MM.1S (cell line): ENCODE measurements at regions not wholly inside any gene's neighbourhood (a gene's known extent, or its start where the extent isn't known, plus 50 kb on each side); places are given as distances from the start of the nearest gene placed in this dataset.

Experiments used
- DNase-seq: peaks from one replicate; pipeline ENCODE4 v3.0.0-alpha.2; 2015
- H2AFZ ChIP-seq: fragments of 300-600 bp; sonication (generic); 2 replicates; pipeline ENCODE4 v1.6.0; 2016; ENCODE audit warnings: antibody characterized with exemption, low read length
- H3F3A ChIP-seq: fragments of 300-600 bp; sonication (generic); 2 replicates; pipeline ENCODE4 v1.6.1; 2016; ENCODE audit warnings: mild to moderate bottlenecking, antibody characterized with exemption, low read length, moderate library complexity, mixed read lengths; ENCODE audit not compliant: insufficient read depth
- H3K27ac ChIP-seq: fragments of 300-600 bp; sonication (generic); 2 replicates; pipeline ENCODE4 v1.5.1; 2016; ENCODE audit warnings: mild to moderate bottlenecking, low read length
- H3K27me3 ChIP-seq: fragments of 300-600 bp; sonication (generic); replicated peaks from 2 replicates; pipeline ENCODE4 v1.6.0; 2016; ENCODE audit warnings: low read length; ENCODE audit not compliant: insufficient read depth
- H3K36me3 ChIP-seq: fragments of 300-600 bp; sonication (generic); replicated peaks from 2 replicates; pipeline ENCODE4 v1.6.1; 2016; ENCODE audit warnings: mild to moderate bottlenecking, low read length, mixed read lengths; ENCODE audit not compliant: insufficient read depth
- H3K4me1 ChIP-seq: fragments of 300-600 bp; sonication (generic); 2 replicates; pipeline ENCODE4 v1.6.1; 2016; ENCODE audit warnings: low read length, mixed read lengths
- H3K4me2 ChIP-seq: fragments of 300-600 bp; sonication (generic); 2 replicates; pipeline ENCODE4 v1.6.0; 2016; ENCODE audit warnings: low read depth, low read length
- H3K4me3 ChIP-seq: fragments of 300-600 bp; sonication (generic); 2 replicates; pipeline ENCODE4 v1.5.1; 2016; ENCODE audit warnings: low read length, mixed read lengths
- H3K79me2 ChIP-seq: fragments of 300-600 bp; sonication (generic); 2 replicates; pipeline ENCODE4 v1.6.1; 2016; ENCODE audit warnings: mixed run types, low read length, mixed read lengths
- H3K9ac ChIP-seq: fragments of 300-600 bp; sonication (generic); 2 replicates; pipeline ENCODE4 v1.6.1; 2016; ENCODE audit warnings: low read length, mixed read lengths
- H3K9me2 ChIP-seq: fragments of 300-600 bp; sonication (generic); replicated peaks from 2 replicates; pipeline ENCODE4 v1.6.1; 2016; ENCODE audit warnings: mild to moderate bottlenecking, low read length, mixed read lengths; ENCODE audit not compliant: insufficient read depth
- H3K9me3 ChIP-seq: fragments of 300-600 bp; sonication (generic); replicated peaks from 2 replicates; pipeline ENCODE4 v1.6.1; 2016; ENCODE audit warnings: mild to moderate bottlenecking, low read length, mixed read lengths; ENCODE audit not compliant: insufficient read depth
- H4K20me1 ChIP-seq: fragments of 300-600 bp; sonication (generic); 2 replicates; pipeline ENCODE4 v1.6.1; 2016; ENCODE audit warnings: mild to moderate bottlenecking, low read length, moderate library complexity, mixed read lengths; ENCODE audit not compliant: insufficient read depth
- EZH2 ChIP-seq: fragments of 300-600 bp; sonication (generic); optimal IDR thresholded peaks from 2 replicates; pipeline ENCODE3; 2017; ENCODE audit warnings: low read depth, mild to moderate bottlenecking, antibody characterized with exemption, low read length, mixed read lengths
- EZH2phosphoT487 ChIP-seq: fragments of 300-600 bp; sonication (generic); IDR thresholded peaks from 2 replicates; pipeline ENCODE4 v1.6.1; 2018; ENCODE audit warnings: antibody characterized with exemption, low read length
- TF ChIP-seq, protein P1 (sequence below): fragments of 300-600 bp; sonication (generic); IDR thresholded peaks from 2 replicates; pipeline ENCODE4 v1.5.1; 2016; ENCODE audit warnings: antibody characterized with exemption, low read length, mixed read lengths

GRCh38 chr2:217216982-217217381 is 357.1 kb upstream of the TNP1 start:
- Histone ChIP-seq H3K4me1 (peaks cover 17% of the 10 kb centered on the region), H3K4me3 (no peak overlapping the region), H3K9me2 (no peaks in the 10 kb centered on the region), H2AFZ (no peak overlapping the region), H3K9ac (no peak overlapping the region), H3K27me3 (peaks cover 51% of the 10 kb centered on the region), H3K79me2 (no peaks in the 10 kb centered on the region), H3K27ac (no peak overlapping the region), H3K9me3 (no peaks in the 10 kb centered on the region; the same call in 1 of the 2 replicates), H4K20me1 (no peaks in the 10 kb centered on the region), H3F3A (peaks cover 12% of the 10 kb centered on the region; the same call in 1 of the 2 replicates), H3K36me3 (no peaks in the 10 kb centered on the region), H3K4me2 (no peak overlapping the region)
- TF ChIP-seq EZH2phosphoT487 (no peak), EZH2 (no peak)
- TF ChIP-seq, protein P1, sequence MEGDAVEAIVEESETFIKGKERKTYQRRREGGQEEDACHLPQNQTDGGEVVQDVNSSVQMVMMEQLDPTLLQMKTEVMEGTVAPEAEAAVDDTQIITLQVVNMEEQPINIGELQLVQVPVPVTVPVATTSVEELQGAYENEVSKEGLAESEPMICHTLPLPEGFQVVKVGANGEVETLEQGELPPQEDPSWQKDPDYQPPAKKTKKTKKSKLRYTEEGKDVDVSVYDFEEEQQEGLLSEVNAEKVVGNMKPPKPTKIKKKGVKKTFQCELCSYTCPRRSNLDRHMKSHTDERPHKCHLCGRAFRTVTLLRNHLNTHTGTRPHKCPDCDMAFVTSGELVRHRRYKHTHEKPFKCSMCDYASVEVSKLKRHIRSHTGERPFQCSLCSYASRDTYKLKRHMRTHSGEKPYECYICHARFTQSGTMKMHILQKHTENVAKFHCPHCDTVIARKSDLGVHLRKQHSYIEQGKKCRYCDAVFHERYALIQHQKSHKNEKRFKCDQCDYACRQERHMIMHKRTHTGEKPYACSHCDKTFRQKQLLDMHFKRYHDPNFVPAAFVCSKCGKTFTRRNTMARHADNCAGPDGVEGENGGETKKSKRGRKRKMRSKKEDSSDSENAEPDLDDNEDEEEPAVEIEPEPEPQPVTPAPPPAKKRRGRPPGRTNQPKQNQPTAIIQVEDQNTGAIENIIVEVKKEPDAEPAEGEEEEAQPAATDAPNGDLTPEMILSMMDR = no peak
- DNase-seq = no peak

DNA sequence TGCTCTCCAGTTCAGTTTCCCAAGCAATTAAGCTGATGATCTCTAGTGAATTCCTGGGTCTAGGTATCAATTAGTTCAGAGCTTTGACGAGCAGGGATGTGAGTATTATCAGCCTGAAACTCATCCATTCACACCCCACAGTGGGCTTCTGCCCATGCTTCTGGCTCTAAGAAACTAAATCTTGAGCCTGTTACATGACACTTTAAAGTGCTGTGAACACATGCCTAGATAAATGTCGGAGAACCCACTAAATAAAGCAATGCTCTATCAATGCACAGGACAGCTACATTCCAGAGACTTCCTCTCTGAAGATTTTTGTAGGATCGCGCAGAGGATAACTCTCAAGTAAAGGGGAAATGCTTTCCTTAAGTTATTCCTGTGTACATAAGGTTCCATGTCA is 356.5 kb upstream of the TNP1 start:
- Histone ChIP-seq H2AFZ (no peak overlapping the region), H3K9ac (no peak overlapping the region)
- TF ChIP-seq, protein P1 = no peak
- no peak for TF ChIP-seq EZH2phosphoT487

GRCh38 chr2:217215877-217216276 is 356.0 kb upstream of the TNP1 start:
- H3K79me2 ChIP-seq = no peaks in the 10 kb centered on the region
- H3K27me3 ChIP-seq = peaks cover 40% of the 10 kb centered on the region
- DNase-seq = no peak
- no peaks in the 10 kb centered on the region; the same call in 1 of the 2 replicates for H3K9me3 ChIP-seq
- no peaks in the 10 kb centered on the region for H3K9me2 ChIP-seq
- TF ChIP-seq, protein P1 = no peak
- no peak for TF ChIP-seq EZH2
- TF ChIP-seq EZH2phosphoT487 = no peak
- no peak overlapping the region for H3K4me3 ChIP-seq
- H3K27ac ChIP-seq = no peak overlapping the region
- H2AFZ ChIP-seq = no peak overlapping the region
- H3K9ac ChIP-seq = no peak overlapping the region
- no peaks in the 10 kb centered on the region for H4K20me1 ChIP-seq
- H3K4me2 ChIP-seq = no peak overlapping the region
- H3K4me1 ChIP-seq = peaks cover 17% of the 10 kb centered on the region
- no peaks in the 10 kb centered on the region for H3K36me3 ChIP-seq
- peaks cover 12% of the 10 kb centered on the region; the same call in 1 of the 2 replicates for H3F3A ChIP-seq

More for the DNA sequence above, 356.5 kb upstream of the TNP1 start:
- no peaks in the 10 kb centered on the region for H4K20me1 ChIP-seq
- no peak overlapping the region for H3K4me2 ChIP-seq
- no peaks in the 10 kb centered on the region for H3K9me2 ChIP-seq
- no peaks in the 10 kb centered on the region for H3K36me3 ChIP-seq
- H3K9me3 ChIP-seq = no peaks in the 10 kb centered on the region; the same call in 1 of the 2 replicates
- H3K79me2 ChIP-seq = no peaks in the 10 kb centered on the region
- H3K4me1 ChIP-seq = peaks cover 17% of the 10 kb centered on the region
- peaks cover 44% of the 10 kb centered on the region for H3K27me3 ChIP-seq
- DNase-seq = no peak
- no peak overlapping the region for H3K4me3 ChIP-seq
- peaks cover 12% of the 10 kb centered on the region; the same call in 1 of the 2 replicates for H3F3A ChIP-seq
- H3K27ac ChIP-seq = no peak overlapping the region
